HFFc6 (cell line): ENCODE measurements at regions not wholly inside any gene's neighbourhood (a gene's known extent, or its start where the extent isn't known, plus 50 kb on each side); places are given as distances from the start of the nearest gene placed in this dataset.

ENCODE experiments used
- DNase-seq: peaks from one replicate; pipeline ENCODE4 v3.0.0-alpha.2; 2018
- H3K27ac Mint-ChIP-seq: 2 replicates; pipeline ENCODE4 v1.8.0; 2020; ENCODE audit warnings: mild to moderate bottlenecking, mixed read lengths
- H3K27me3 Mint-ChIP-seq: 2 replicates; pipeline ENCODE4 v1.8.0; 2021; ENCODE audit warnings: mild to moderate bottlenecking, moderate library complexity, mixed read lengths; ENCODE audit not compliant: insufficient read depth
- H3K36me3 Mint-ChIP-seq: 2 replicates; pipeline ENCODE4 v1.8.0; 2021; ENCODE audit warnings: low read depth, mixed read lengths
- H3K4me1 Mint-ChIP-seq: 2 replicates; pipeline ENCODE4 v1.8.0; 2020; ENCODE audit warnings: low read depth, mixed read lengths
- H3K4me3 Mint-ChIP-seq: 2 replicates; pipeline ENCODE4 v1.8.0; 2020; ENCODE audit warnings: mild to moderate bottlenecking, moderate library complexity, mixed read lengths
- H3K9me3 Mint-ChIP-seq: 2 replicates; pipeline ENCODE4 v1.8.0; 2020; ENCODE audit warnings: mild to moderate bottlenecking, mixed read lengths
- TF ChIP-seq, protein P1 (sequence below): fragments of 200-600 bp; sonication (generic); IDR thresholded peaks from 2 replicates; pipeline ENCODE4 v1.5.0; 2021; ENCODE audit warnings: antibody characterized with exemption, mild to moderate bottlenecking

DNA sequence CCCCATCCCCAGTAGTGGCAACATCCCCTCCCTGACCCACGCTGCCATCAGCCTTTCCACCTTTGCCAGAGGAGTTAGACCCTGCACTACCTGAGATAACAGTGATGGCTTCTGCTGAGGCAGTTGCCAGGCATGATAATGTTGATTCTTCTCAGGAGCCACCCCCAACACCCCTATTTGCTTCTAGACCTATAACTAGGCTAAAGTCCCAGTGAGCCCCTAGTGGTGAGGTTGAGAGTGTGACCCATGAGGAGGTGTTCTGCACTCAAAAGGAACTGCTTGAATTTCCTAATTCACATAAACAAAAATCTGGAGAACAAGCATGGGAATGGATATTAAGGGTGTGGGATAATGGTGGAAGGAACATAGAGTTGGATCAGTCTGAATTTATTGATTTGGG lies 159.6 kb upstream of the COL11A1 start:
- TF ChIP-seq, protein P1, sequence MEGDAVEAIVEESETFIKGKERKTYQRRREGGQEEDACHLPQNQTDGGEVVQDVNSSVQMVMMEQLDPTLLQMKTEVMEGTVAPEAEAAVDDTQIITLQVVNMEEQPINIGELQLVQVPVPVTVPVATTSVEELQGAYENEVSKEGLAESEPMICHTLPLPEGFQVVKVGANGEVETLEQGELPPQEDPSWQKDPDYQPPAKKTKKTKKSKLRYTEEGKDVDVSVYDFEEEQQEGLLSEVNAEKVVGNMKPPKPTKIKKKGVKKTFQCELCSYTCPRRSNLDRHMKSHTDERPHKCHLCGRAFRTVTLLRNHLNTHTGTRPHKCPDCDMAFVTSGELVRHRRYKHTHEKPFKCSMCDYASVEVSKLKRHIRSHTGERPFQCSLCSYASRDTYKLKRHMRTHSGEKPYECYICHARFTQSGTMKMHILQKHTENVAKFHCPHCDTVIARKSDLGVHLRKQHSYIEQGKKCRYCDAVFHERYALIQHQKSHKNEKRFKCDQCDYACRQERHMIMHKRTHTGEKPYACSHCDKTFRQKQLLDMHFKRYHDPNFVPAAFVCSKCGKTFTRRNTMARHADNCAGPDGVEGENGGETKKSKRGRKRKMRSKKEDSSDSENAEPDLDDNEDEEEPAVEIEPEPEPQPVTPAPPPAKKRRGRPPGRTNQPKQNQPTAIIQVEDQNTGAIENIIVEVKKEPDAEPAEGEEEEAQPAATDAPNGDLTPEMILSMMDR, result peak; percentile 63
- peaks cover 65% of the 10 kb centered on the region for H3K4me1 Mint-ChIP-seq
- no peaks in the 10 kb centered on the region for H3K9me3 Mint-ChIP-seq
- no peak for DNase-seq
- no peak overlapping the region for H3K27ac Mint-ChIP-seq
- H3K4me3 Mint-ChIP-seq, result no peak overlapping the region
- peaks cover 11% of the 10 kb centered on the region for H3K36me3 Mint-ChIP-seq
- H3K27me3 Mint-ChIP-seq, result peaks cover 2% of the 10 kb centered on the region; the same call in 1 of the 2 replicates

GRCh38 chr1:103267266-103267665 lies 158.9 kb upstream of the COL11A1 start:
- Mint-ChIP-seq H3K4me1 (peaks cover 59% of the 10 kb centered on the region), H3K9me3 (no peaks in the 10 kb centered on the region), H3K27me3 (peaks cover 2% of the 10 kb centered on the region; the same call in 1 of the 2 replicates), H3K27ac (peak overlapping the region; percentile 87), H3K4me3 (no peak overlapping the region), H3K36me3 (peaks cover 8% of the 10 kb centered on the region)
- DNase-seq, result peak; percentile 65
- TF ChIP-seq, protein P1, result no peak

DNA sequence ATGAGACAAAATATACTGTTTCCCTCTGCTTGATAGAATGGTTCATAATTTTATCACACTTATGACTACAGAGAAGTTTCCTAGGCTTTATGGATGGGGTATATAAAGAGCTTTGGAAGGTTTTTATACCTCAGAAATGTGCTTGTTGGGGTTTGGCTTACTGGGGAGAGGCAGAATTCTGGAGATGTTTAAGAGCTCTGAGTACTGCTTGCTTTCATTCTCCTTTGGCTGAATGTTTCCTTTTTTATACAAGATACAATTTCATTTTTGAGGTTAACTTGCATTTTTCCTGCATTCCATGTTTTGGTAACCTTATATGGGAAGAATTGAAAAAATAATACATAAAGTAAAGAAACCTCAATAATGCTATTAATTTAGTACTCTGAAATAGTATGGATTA lies 157.7 kb upstream of the COL11A1 start:
- peak; percentile 46 for DNase-seq
- Mint-ChIP-seq H3K27ac (peak overlapping the region; percentile 91), H3K4me1 (peaks cover 47% of the 10 kb centered on the region), H3K4me3 (peak overlapping the region; percentile 76), H3K27me3 (peaks cover 2% of the 10 kb centered on the region; the same call in 1 of the 2 replicates), H3K36me3 (peaks cover 8% of the 10 kb centered on the region; the same call in 1 of the 2 replicates), H3K9me3 (no peaks in the 10 kb centered on the region)
- TF ChIP-seq, protein P1, result no peak

- Mint-ChIP-seq H3K27me3 (peaks cover 2% of the 10 kb centered on the region; the same call in 1 of the 2 replicates), H3K36me3 (peaks cover 8% of the 10 kb centered on the region; the same call in 1 of the 2 replicates), H3K27ac (peak overlapping the region; percentile 91), H3K9me3 (no peaks in the 10 kb centered on the region), H3K4me1 (peaks cover 42% of the 10 kb centered on the region), H3K4me3 (peak overlapping the region; percentile 76)
- peak; percentile 58 for DNase-seq
- TF ChIP-seq, protein P1, result no peak
These were observed 157.2 kb upstream of the COL11A1 start for GRCh38 chr1:103265551-103265950.

- Mint-ChIP-seq H3K4me3 (no peak overlapping the region), H3K27me3 (no peaks in the 10 kb centered on the region), H3K9me3 (no peaks in the 10 kb centered on the region), H3K36me3 (0 out of 2 replicates have a peak, but pooled peaks cover 4% of the 10 kb centered on the region), H3K4me1 (peaks cover 36% of the 10 kb centered on the region), H3K27ac (no peak overlapping the region)
- no peak for DNase-seq
- TF ChIP-seq, protein P1, result no peak
These were observed 151.7 kb upstream of the COL11A1 start for GRCh38 chr1:103259982-103260381.
